IPS-18a (cell line): ENCODE measurements at regions not wholly inside any gene's neighbourhood (a gene's known extent, or its start where the extent isn't known, plus 50 kb on each side); places are given as distances from the start of the nearest gene placed in this dataset.

Experiments
- H3K27ac ChIP-seq: one replicate; pipeline ENCODE4 v1.5.1; 2013; ENCODE audit warnings: low read length
- H3K27me3 ChIP-seq: one replicate; pipeline ENCODE4 v1.6.1; 2013; ENCODE audit warnings: mild to moderate bottlenecking, low read length; ENCODE audit not compliant: control insufficient read depth, insufficient read depth
- H3K36me3 ChIP-seq: one replicate; pipeline ENCODE4 v1.6.1; 2013; ENCODE audit warnings: low read depth, low read length; ENCODE audit not compliant: control insufficient read depth
- H3K4me1 ChIP-seq: one replicate; pipeline ENCODE4 v1.6.1; 2013; ENCODE audit warnings: low read depth, low read length; ENCODE audit not compliant: control insufficient read depth
- H3K4me3 ChIP-seq: one replicate; pipeline ENCODE4 v1.5.1; 2013; ENCODE audit warnings: low read length
- H3K9ac ChIP-seq: one replicate; pipeline ENCODE4 v1.6.1; 2013; ENCODE audit warnings: mild to moderate bottlenecking, low read length, moderate library complexity
- H3K9me3 ChIP-seq: one replicate; pipeline ENCODE4 v1.6.1; 2013; ENCODE audit warnings: low read depth, low read length; ENCODE audit not compliant: control insufficient read depth

GRCh38 chr7:54672519-54672918 lies 86.5 kb downstream of the SEC61G start:
- Histone ChIP-seq H3K36me3 (no peaks in the 10 kb centered on the region), H3K9me3 (no peaks in the 10 kb centered on the region), H3K4me3 (no peak overlapping the region), H3K4me1 (no peaks in the 10 kb centered on the region), H3K9ac (no peak overlapping the region), H3K27ac (no peak overlapping the region), H3K27me3 (no peaks in the 10 kb centered on the region)

- peaks cover 10% of the 10 kb centered on the region for H3K4me1 ChIP-seq
- H3K27ac ChIP-seq: no peak overlapping the region
- peaks cover 39% of the 10 kb centered on the region for H3K27me3 ChIP-seq
- no peaks in the 10 kb centered on the region for H3K36me3 ChIP-seq
- no peaks in the 10 kb centered on the region for H3K9me3 ChIP-seq
- peak overlapping the region; percentile 61 for H3K4me3 ChIP-seq
- no peak overlapping the region for H3K9ac ChIP-seq
Observed at GRCh38 chr7:54664235-54665228, 94.5 kb downstream of the SEC61G start.

GRCh38 chr7:54663603-54664234 lies 95.3 kb downstream of the SEC61G start:
- H3K4me1 ChIP-seq: peaks cover 10% of the 10 kb centered on the region
- H3K9me3 ChIP-seq: no peaks in the 10 kb centered on the region
- no peak overlapping the region for H3K27ac ChIP-seq
- no peak overlapping the region for H3K9ac ChIP-seq
- peak overlapping the region; percentile 61 for H3K4me3 ChIP-seq
- peaks cover 39% of the 10 kb centered on the region for H3K27me3 ChIP-seq
- no peaks in the 10 kb centered on the region for H3K36me3 ChIP-seq

- H3K9me3 ChIP-seq: no peaks in the 10 kb centered on the region
Observed at GRCh38 chr7:54663186-54663585, 95.8 kb downstream of the SEC61G start.

GRCh38 chr7:54662701-54663100 lies 96.3 kb downstream of the SEC61G start:
- H3K27ac ChIP-seq: no peak overlapping the region
- H3K27me3 ChIP-seq: peaks cover 39% of the 10 kb centered on the region

More at GRCh38 chr7:54663186-54663585, 95.8 kb downstream of the SEC61G start:
- Histone ChIP-seq H3K4me3 (peak overlapping the region; percentile 61), H3K36me3 (no peaks in the 10 kb centered on the region), H3K4me1 (peaks cover 10% of the 10 kb centered on the region), H3K27me3 (peaks cover 39% of the 10 kb centered on the region), H3K9ac (no peak overlapping the region), H3K27ac (no peak overlapping the region)

GRCh38 chr7:54653905-54654304 lies 105.1 kb downstream of the SEC61G start:
- no peaks in the 10 kb centered on the region for H3K27me3 ChIP-seq
- no peaks in the 10 kb centered on the region for H3K36me3 ChIP-seq
- H3K9me3 ChIP-seq: no peaks in the 10 kb centered on the region
- no peak overlapping the region for H3K4me3 ChIP-seq
- no peaks in the 10 kb centered on the region for H3K4me1 ChIP-seq
- no peak overlapping the region for H3K27ac ChIP-seq
- no peak overlapping the region for H3K9ac ChIP-seq

More at GRCh38 chr7:54662701-54663100, 96.3 kb downstream of the SEC61G start:
- Histone ChIP-seq H3K9ac (no peak overlapping the region), H3K4me3 (no peak overlapping the region), H3K36me3 (no peaks in the 10 kb centered on the region), H3K9me3 (no peaks in the 10 kb centered on the region), H3K4me1 (peaks cover 10% of the 10 kb centered on the region)

GRCh38 chr7:54643064-54643463 lies 100.9 kb downstream of the VSTM2A start:
- H3K4me1 ChIP-seq: peaks cover 4% of the 10 kb centered on the region
- no peaks in the 10 kb centered on the region for H3K36me3 ChIP-seq
- no peak overlapping the region for H3K9ac ChIP-seq
- no peaks in the 10 kb centered on the region for H3K27me3 ChIP-seq
- no peaks in the 10 kb centered on the region for H3K9me3 ChIP-seq
- H3K27ac ChIP-seq: no peak overlapping the region
- H3K4me3 ChIP-seq: no peak overlapping the region

- no peak overlapping the region for H3K27ac ChIP-seq
- no peak overlapping the region for H3K9ac ChIP-seq
- no peaks in the 10 kb centered on the region for H3K9me3 ChIP-seq
- no peak overlapping the region for H3K4me3 ChIP-seq
- peaks cover 15% of the 10 kb centered on the region for H3K4me1 ChIP-seq
- H3K36me3 ChIP-seq: no peaks in the 10 kb centered on the region
- no peaks in the 10 kb centered on the region for H3K27me3 ChIP-seq
Observed at GRCh38 chr7:54637712-54638396, 95.7 kb downstream of the VSTM2A start.

GRCh38 chr7:54632696-54633095 lies 90.5 kb downstream of the VSTM2A start:
- no peaks in the 10 kb centered on the region for H3K27me3 ChIP-seq
- peaks cover 6% of the 10 kb centered on the region for H3K9me3 ChIP-seq
- H3K9ac ChIP-seq: no peak overlapping the region
- H3K27ac ChIP-seq: no peak overlapping the region
- H3K4me1 ChIP-seq: peaks cover 10% of the 10 kb centered on the region
- no peak overlapping the region for H3K4me3 ChIP-seq
- H3K36me3 ChIP-seq: no peaks in the 10 kb centered on the region

- H3K36me3 ChIP-seq: no peaks in the 10 kb centered on the region
- H3K4me3 ChIP-seq: no peak overlapping the region
- no peak overlapping the region for H3K27ac ChIP-seq
- no peaks in the 10 kb centered on the region for H3K27me3 ChIP-seq
- H3K4me1 ChIP-seq: peaks cover 6% of the 10 kb centered on the region
- H3K9ac ChIP-seq: no peak overlapping the region
- H3K9me3 ChIP-seq: peaks cover 6% of the 10 kb centered on the region
Observed at GRCh38 chr7:54629771-54630170, 87.6 kb downstream of the VSTM2A start.

GRCh38 chr7:54622696-54623309 lies 80.6 kb downstream of the VSTM2A start:
- Histone ChIP-seq H3K27me3 (no peaks in the 10 kb centered on the region), H3K36me3 (no peaks in the 10 kb centered on the region), H3K9me3 (no peaks in the 10 kb centered on the region), H3K4me3 (no peak overlapping the region), H3K9ac (no peak overlapping the region), H3K27ac (no peak overlapping the region), H3K4me1 (no peaks in the 10 kb centered on the region)
